ENCODE measurements at regions not wholly inside any gene's neighbourhood (a gene's known extent, or its start where the extent isn't known, plus 50 kb on each side); places are given as distances from the start of the nearest gene placed in this dataset.

- TF ChIP-seq CTCF (IDR thresholded peaks at IDR 0.05) (no peak), POLR2A (IDR thresholded peaks at IDR 0.05) (no peak), POLR2AphosphoS5 (IDR thresholded peaks at IDR 0.05; ENCODE audit: insufficient read depth in 1 of 2, low read depth in 1 of 2) (no peak)
These were observed 73.9 kb downstream of the KLHDC7A start for GRCh38 chr1:18554597-18554996.

All from vagina (tissue), 2 donors.